PC-9 (cell line): ENCODE measurements at regions not wholly inside any gene's neighbourhood (a gene's known extent, or its start where the extent isn't known, plus 50 kb on each side); places are given as distances from the start of the nearest gene placed in this dataset.

Experiments used
- BruUV-seq: library from RNA; stranded (reverse); fragments of 400-500 nt; replicated peaks from 2 replicates; lab custom pipeline; 2021; lab: Mats Ljungman, UMichigan
- CTCF ChIA-PET: fragments of 300-600 bp; sonication (Branson Sonifier 250); formaldehyde crosslinking; loops from one replicate; lab custom pipeline; 2022; ENCODE audit warnings: antibody characterized with exemption; lab: Charles Lee
- POLR2A ChIA-PET: fragments of 300-600 bp; sonication (Branson Sonifier 250); formaldehyde crosslinking; loops from one replicate; lab custom pipeline; 2022; ENCODE audit warnings: antibody characterized with exemption; ENCODE audit not compliant: unreplicated experiment; lab: Charles Lee
- DNase-seq, 2 experiments: peaks; one replicate each; pipeline versions ENCODE4 v3.0.0 to v3.0.0-alpha.2; 2015 to 2022; ENCODE audit warnings: mixed read lengths in 1 of 2
- H2AFZ ChIP-seq: fragments of 200-600 bp; sonication (generic); 2 replicates; pipeline ENCODE4 v1.8.1; 2017; ENCODE audit warnings: antibody characterized with exemption
- H3F3A ChIP-seq: fragments of 200-600 bp; sonication (generic); 2 replicates; pipeline ENCODE4 v1.8.1; 2017; ENCODE audit warnings: antibody characterized with exemption, mild to moderate bottlenecking, low read depth; ENCODE audit not compliant: insufficient read depth
- H3K27ac ChIP-seq: fragments of 200-600 bp; sonication (generic); 2 replicates; pipeline ENCODE4 v1.6.1; 2016; ENCODE audit warnings: mixed run types
- H3K27me3 ChIP-seq: fragments of 200-600 bp; sonication (generic); 2 replicates; pipeline ENCODE4 v1.6.1; 2016; ENCODE audit warnings: low read depth, mixed run types; ENCODE audit not compliant: insufficient read depth
- H3K36me3 ChIP-seq: fragments of 200-600 bp; sonication (generic); 2 replicates; pipeline ENCODE4 v1.6.1; 2016; ENCODE audit warnings: low read depth, mixed run types
- H3K4me1 ChIP-seq: fragments of 200-600 bp; sonication (generic); replicated peaks from 2 replicates; pipeline ENCODE4 v1.6.1; 2016; ENCODE audit warnings: mixed run types; ENCODE audit not compliant: insufficient read depth
- H3K4me2 ChIP-seq: fragments of 200-600 bp; sonication (generic); 2 replicates; pipeline ENCODE4 v1.6.1; 2017; ENCODE audit warnings: mixed run types
- H3K4me3 ChIP-seq: fragments of 200-600 bp; sonication (generic); 2 replicates; pipeline ENCODE4 v1.6.1; 2016; ENCODE audit warnings: mixed run types
- H3K79me2 ChIP-seq: fragments of 200-600 bp; sonication (generic); 2 replicates; pipeline ENCODE4 v1.6.1; 2017; ENCODE audit warnings: low read depth, mixed run types
- H3K9me2 ChIP-seq: fragments of 200-600 bp; sonication (generic); 2 replicates; pipeline ENCODE4 v1.8.1; 2017; ENCODE audit warnings: mild to moderate bottlenecking; ENCODE audit not compliant: insufficient read depth
- H3K9me3 ChIP-seq: fragments of 200-600 bp; sonication (generic); 2 replicates; pipeline ENCODE4 v1.8.1; 2016; ENCODE audit warnings: low read depth; ENCODE audit not compliant: insufficient read depth
- H4K20me1 ChIP-seq: fragments of 200-600 bp; sonication (generic); 2 replicates; pipeline ENCODE4 v1.8.1; 2017; ENCODE audit not compliant: insufficient read depth
- EZH2 ChIP-seq: fragments of 200-600 bp; sonication (generic); IDR thresholded peaks from 2 replicates; pipeline ENCODE4 v1.8.0; 2017; ENCODE audit warnings: antibody characterized with exemption, low read depth
- intact Hi-C: fragments of 100-400 bp; cut with micrococcal nuclease; formaldehyde crosslinking; loops from one replicate; pipeline ENCODE4 v1.10.0; 2022; ENCODE audit not compliant: unreplicated experiment
- TF ChIP-seq, protein P1 (sequence below): fragments of 200-600 bp; sonication (generic); conservative IDR thresholded peaks from 2 replicates; pipeline ENCODE4 v1.6.1; 2017; ENCODE audit warnings: mixed run types, antibody characterized with exemption, mild to moderate bottlenecking, moderate library complexity

DNA sequence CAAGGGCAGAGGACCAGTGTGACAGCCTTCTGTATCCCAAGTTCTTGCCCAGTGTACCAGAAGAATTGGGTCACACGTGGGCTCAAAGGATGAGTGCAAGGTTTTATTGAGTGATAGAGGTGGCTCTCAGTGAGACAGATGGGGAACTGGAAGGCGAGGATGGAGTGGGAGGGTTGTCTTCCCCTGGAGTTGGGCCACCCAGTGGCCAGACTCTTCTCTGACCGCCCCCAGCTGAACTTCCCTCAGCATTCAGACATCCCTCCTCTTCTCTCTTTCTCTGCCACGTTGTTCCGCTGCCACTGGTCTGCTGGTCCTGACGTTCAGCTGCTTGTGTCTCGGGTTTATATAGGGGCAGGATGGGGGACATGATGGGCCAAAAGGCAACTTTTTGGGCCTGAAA is 150.1 kb upstream of the IVNS1ABP start:
- POLR2A ChIA-PET: interaction anchor here (0.6 kb wide), 1 partner anchor 9 kb away, joined by 9 read pairs; no protein-coding TSS in a partner anchor
- Histone ChIP-seq H3K36me3 (no peaks in the 10 kb centered on the region), H3K4me2 (no peak overlapping the region), H3K4me3 (no peak overlapping the region), H3K79me2 (no peaks in the 10 kb centered on the region), H3K4me1 (no peaks in the 10 kb centered on the region), H4K20me1 (no peaks in the 10 kb centered on the region), H2AFZ (no peak overlapping the region), H3K9me2 (no peaks in the 10 kb centered on the region), H3K9me3 (no peaks in the 10 kb centered on the region), H3F3A (no peaks in the 10 kb centered on the region), H3K27ac (no peak overlapping the region), H3K27me3 (no peaks in the 10 kb centered on the region)
- CTCF ChIA-PET: no interaction called here
- no peak for DNase-seq
- intact Hi-C loops: no loop called here
- no TSS peak for BruUV-seq
- TF ChIP-seq, protein P1, sequence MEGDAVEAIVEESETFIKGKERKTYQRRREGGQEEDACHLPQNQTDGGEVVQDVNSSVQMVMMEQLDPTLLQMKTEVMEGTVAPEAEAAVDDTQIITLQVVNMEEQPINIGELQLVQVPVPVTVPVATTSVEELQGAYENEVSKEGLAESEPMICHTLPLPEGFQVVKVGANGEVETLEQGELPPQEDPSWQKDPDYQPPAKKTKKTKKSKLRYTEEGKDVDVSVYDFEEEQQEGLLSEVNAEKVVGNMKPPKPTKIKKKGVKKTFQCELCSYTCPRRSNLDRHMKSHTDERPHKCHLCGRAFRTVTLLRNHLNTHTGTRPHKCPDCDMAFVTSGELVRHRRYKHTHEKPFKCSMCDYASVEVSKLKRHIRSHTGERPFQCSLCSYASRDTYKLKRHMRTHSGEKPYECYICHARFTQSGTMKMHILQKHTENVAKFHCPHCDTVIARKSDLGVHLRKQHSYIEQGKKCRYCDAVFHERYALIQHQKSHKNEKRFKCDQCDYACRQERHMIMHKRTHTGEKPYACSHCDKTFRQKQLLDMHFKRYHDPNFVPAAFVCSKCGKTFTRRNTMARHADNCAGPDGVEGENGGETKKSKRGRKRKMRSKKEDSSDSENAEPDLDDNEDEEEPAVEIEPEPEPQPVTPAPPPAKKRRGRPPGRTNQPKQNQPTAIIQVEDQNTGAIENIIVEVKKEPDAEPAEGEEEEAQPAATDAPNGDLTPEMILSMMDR: no peak
- no peak for TF ChIP-seq EZH2

DNA sequence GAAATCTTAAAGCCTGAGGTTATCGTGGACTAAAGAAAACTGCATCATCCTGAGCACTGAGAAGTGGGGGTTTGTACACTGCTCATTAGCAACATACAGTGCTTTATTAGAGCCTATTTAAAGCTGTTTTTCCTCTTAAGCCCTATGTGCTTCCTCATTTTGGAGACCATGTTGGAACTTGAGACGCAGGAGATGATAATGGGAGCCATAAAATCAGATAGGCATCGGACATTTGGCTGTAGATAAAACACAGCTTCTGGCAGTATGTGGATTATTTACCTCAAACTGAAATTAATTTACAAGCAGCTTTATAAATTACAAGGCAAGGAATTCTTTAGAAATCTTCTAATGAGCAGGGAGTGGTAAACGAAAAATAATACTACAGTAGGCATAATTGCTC is 147.7 kb upstream of the IVNS1ABP start:
- no peaks in the 10 kb centered on the region for H3K36me3 ChIP-seq
- H3K27me3 ChIP-seq: no peaks in the 10 kb centered on the region
- POLR2A ChIA-PET: interaction anchor here (0.6 to 0.7 kb wide), 2 partner anchors 25 to 131 kb away, joined by 3 to 5 read pairs; no protein-coding TSS in a partner anchor
- no peaks in the 10 kb centered on the region for H3K4me1 ChIP-seq
- H3K4me3 ChIP-seq: no peak overlapping the region
- no peak for DNase-seq
- H4K20me1 ChIP-seq: no peaks in the 10 kb centered on the region
- H3K27ac ChIP-seq: no peak overlapping the region
- intact Hi-C loops: no loop called here
- 0 out of 2 replicates have a peak overlapping the region, but pooled peaks have one; percentile 62 for H2AFZ ChIP-seq
- no peaks in the 10 kb centered on the region for H3F3A ChIP-seq
- H3K9me3 ChIP-seq: no peaks in the 10 kb centered on the region
- no peaks in the 10 kb centered on the region for H3K9me2 ChIP-seq
- BruUV-seq: no TSS peak
- CTCF ChIA-PET: no interaction called here
- H3K4me2 ChIP-seq: no peak overlapping the region
- H3K79me2 ChIP-seq: no peaks in the 10 kb centered on the region
- TF ChIP-seq, protein P1: no peak
- no peak for TF ChIP-seq EZH2

DNA sequence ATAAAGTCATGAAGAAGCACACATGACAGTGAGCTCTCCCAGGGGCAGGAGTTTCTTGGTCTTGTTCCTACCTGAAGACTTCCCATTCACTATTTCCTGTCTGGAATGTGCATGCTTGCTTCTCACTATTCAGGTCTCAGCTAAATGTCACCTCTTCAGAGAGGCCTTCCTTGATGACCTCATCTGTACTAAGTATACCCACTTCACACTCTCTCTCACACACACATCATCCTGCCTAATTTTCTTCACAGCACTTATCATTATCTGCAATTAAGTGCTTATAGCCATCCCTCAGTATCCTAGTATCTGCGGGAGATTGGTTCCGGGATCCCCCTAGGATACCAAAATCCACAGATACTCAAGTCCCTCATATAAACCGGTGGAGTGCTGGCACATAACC is 146.4 kb upstream of the IVNS1ABP start:
- no peaks in the 10 kb centered on the region for H3K36me3 ChIP-seq
- POLR2A ChIA-PET: interaction anchor here (0.7 kb wide), 1 partner anchor 23 kb away, joined by 4 read pairs; no protein-coding TSS in a partner anchor
- H3K4me3 ChIP-seq: no peak overlapping the region
- no peaks in the 10 kb centered on the region for H3F3A ChIP-seq
- H3K27ac ChIP-seq: no peak overlapping the region
- no peaks in the 10 kb centered on the region for H3K9me2 ChIP-seq
- H4K20me1 ChIP-seq: no peaks in the 10 kb centered on the region
- no peak for DNase-seq
- BruUV-seq: no TSS peak
- H3K79me2 ChIP-seq: no peaks in the 10 kb centered on the region
- H3K27me3 ChIP-seq: no peaks in the 10 kb centered on the region
- no peak overlapping the region for H3K4me2 ChIP-seq
- H2AFZ ChIP-seq: no peak overlapping the region
- intact Hi-C loops: no loop called here
- H3K4me1 ChIP-seq: no peaks in the 10 kb centered on the region
- no peak for TF ChIP-seq EZH2
- TF ChIP-seq, protein P1: no peak
- CTCF ChIA-PET: no interaction called here
- no peaks in the 10 kb centered on the region for H3K9me3 ChIP-seq
